Testis (tissue), 2 donors: ENCODE measurements at regions not wholly inside any gene's neighbourhood (a gene's known extent, or its start where the extent isn't known, plus 50 kb on each side); places are given as distances from the start of the nearest gene placed in this dataset.

Experiments used
- CTCF ChIP-seq, 3 experiments: fragments of 450-650 bp in 2 of 3; fragments of 200-600 bp in 1 of 3; sonication (generic) in 1 of 3; IDR thresholded peaks; one replicate each; pipeline ENCODE4 v1.5.1; 2016 to 2019; ENCODE audit warnings: antibody characterized with exemption in 3 of 3, mild to moderate bottlenecking in 2 of 3, moderate library complexity in 1 of 3
- POLR2A ChIP-seq: fragments of 450-650 bp; IDR thresholded peaks from one replicate; pipeline ENCODE4 v1.6.1; 2017; ENCODE audit warnings: antibody characterized with exemption, mild to moderate bottlenecking, moderate library complexity

DNA sequence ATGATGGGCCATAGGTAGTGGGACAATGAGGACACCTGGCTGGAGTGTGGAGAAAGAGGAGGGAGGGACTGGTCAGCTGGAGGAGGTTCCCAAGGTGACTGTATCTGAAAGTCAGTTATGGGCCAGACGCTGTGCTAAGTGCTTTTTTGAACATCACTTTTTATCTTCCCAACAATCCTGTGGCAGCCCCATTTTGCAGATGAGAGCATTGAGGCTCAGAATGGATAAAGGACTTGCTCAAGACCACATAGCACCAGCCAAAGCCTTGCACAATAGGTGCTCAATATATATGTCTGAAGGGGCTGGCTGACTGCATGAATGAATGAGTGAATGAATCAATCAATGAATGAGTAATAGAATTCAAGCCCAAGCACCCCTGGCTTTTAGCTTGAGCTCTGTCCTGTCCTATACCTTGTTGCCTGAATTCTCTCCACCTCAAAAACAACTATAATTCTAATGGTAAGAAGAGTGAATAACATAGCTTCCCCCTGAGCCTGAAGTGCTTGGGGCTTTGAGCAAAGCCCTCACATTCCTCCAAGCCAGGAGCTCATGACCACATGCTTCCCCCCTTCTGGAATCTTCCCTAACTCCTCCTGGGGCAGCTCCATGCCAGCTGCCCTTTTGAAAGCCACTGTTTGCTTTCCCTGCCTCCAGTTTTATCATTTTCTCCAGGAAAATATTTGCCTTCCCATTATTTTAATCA lies 150.9 kb downstream of the RPLP1 start:
- TF ChIP-seq POLR2A (no peak), CTCF (IDR thresholded peaks at IDR 0.05) (no peak)
